OCI-LY3 (cell line): ENCODE measurements at regions not wholly inside any gene's neighbourhood (a gene's known extent, or its start where the extent isn't known, plus 50 kb on each side); places are given as distances from the start of the nearest gene placed in this dataset.

Experiments
- H2AFZ ChIP-seq: fragments of 200-600, 300-600 bp; shearing (Covaris generic); 2 replicates; pipeline ENCODE4 v1.6.0; 2014; ENCODE audit warnings: antibody characterized with exemption, low read depth, low read length
- H3K27ac ChIP-seq: fragments of 200-600, 300-600 bp; sonication (generic); 2 replicates; pipeline ENCODE4 v1.5.1; 2014; ENCODE audit warnings: mild to moderate bottlenecking, low read length, moderate library complexity, mixed read lengths
- H3K27me3 ChIP-seq: fragments of 200-600, 300-600 bp; sonication (generic); 2 replicates; pipeline ENCODE4 v1.6.1; 2014; ENCODE audit warnings: low read depth, low read length, mixed read lengths
- H3K36me3 ChIP-seq: fragments of 200-600, 300-600 bp; sonication (generic); replicated peaks from 2 replicates; pipeline ENCODE3; 2014; ENCODE audit warnings: low read depth, low read length, mixed read lengths
- H3K4me1 ChIP-seq: fragments of 300-600, 200-600 bp; sonication (generic); 2 replicates; pipeline ENCODE4 v1.6.1; 2014; ENCODE audit warnings: low read length, mixed read lengths
- H3K4me2 ChIP-seq: fragments of 200-600, 300-600 bp; sonication (generic); 2 replicates; pipeline ENCODE4 v1.6.1; 2014; ENCODE audit warnings: low read length, mixed read lengths
- H3K4me3 ChIP-seq: fragments of 300-600, 200-600 bp; sonication (generic); 2 replicates; pipeline ENCODE4 v1.5.1; 2014; ENCODE audit warnings: antibody characterized with exemption, mild to moderate bottlenecking, low read length, moderate library complexity
- H3K79me2 ChIP-seq: fragments of 300-600, 200-600 bp; shearing (Covaris generic); 2 replicates; pipeline ENCODE4 v1.6.1; 2014; ENCODE audit warnings: mild to moderate bottlenecking, low read length, mixed read lengths
- H3K9ac ChIP-seq: fragments of 300-600, 200-600 bp; shearing (Covaris generic); 2 replicates; pipeline ENCODE4 v1.6.0; 2014; ENCODE audit warnings: mild to moderate bottlenecking, low read length, moderate library complexity
- H3K9me3 ChIP-seq: fragments of 200-600, 300-600 bp; shearing (Covaris generic); 2 replicates; pipeline ENCODE4 v1.6.1; 2014; ENCODE audit warnings: low read length, mixed read lengths; ENCODE audit not compliant: insufficient read depth
- H4K20me1 ChIP-seq: fragments of 200-600, 300-600 bp; sonication (generic); 2 replicates; pipeline ENCODE4 v1.6.1; 2016; ENCODE audit warnings: low read length, mixed read lengths; ENCODE audit not compliant: insufficient read depth
- EZH2phosphoT487 ChIP-seq: fragments of 200-600 bp; shearing (Covaris generic); IDR thresholded peaks from 2 replicates; pipeline ENCODE4 v1.6.1; 2018; ENCODE audit warnings: antibody characterized with exemption, mixed run types, low read depth
- TF ChIP-seq, protein P1 (sequence below): fragments of 200-600, 300-600 bp; sonication (generic); IDR thresholded peaks from 2 replicates; pipeline ENCODE4 v1.5.1; 2014; ENCODE audit warnings: antibody characterized with exemption, low read length, low read depth

DNA sequence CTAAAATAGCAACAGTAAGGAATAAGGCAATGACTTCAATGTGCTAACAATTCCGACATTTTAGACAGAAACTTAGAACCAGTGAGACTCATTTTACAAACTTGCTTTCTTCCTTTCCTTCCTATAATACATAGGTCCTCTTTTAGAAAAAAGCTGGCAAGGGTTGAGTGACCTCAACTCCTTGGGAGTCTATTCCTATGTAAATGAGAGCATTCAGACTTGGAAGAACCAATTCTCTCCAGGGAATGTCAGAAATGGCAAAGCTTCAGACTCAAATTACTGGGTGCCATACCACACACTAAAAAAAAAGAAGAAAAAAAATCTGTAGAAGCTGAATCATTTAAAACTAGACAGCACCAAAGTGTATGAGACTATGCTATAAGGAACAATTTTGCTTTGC is 1328.2 kb downstream of the OLFM4 start:
- no peak overlapping the region for H3K4me2 ChIP-seq
- no peaks in the 10 kb centered on the region for H3K9me3 ChIP-seq
- H3K36me3 ChIP-seq: no peaks in the 10 kb centered on the region
- H3K79me2 ChIP-seq: no peaks in the 10 kb centered on the region
- H3K27me3 ChIP-seq: no peaks in the 10 kb centered on the region
- TF ChIP-seq EZH2phosphoT487: no peak
- TF ChIP-seq, protein P1, sequence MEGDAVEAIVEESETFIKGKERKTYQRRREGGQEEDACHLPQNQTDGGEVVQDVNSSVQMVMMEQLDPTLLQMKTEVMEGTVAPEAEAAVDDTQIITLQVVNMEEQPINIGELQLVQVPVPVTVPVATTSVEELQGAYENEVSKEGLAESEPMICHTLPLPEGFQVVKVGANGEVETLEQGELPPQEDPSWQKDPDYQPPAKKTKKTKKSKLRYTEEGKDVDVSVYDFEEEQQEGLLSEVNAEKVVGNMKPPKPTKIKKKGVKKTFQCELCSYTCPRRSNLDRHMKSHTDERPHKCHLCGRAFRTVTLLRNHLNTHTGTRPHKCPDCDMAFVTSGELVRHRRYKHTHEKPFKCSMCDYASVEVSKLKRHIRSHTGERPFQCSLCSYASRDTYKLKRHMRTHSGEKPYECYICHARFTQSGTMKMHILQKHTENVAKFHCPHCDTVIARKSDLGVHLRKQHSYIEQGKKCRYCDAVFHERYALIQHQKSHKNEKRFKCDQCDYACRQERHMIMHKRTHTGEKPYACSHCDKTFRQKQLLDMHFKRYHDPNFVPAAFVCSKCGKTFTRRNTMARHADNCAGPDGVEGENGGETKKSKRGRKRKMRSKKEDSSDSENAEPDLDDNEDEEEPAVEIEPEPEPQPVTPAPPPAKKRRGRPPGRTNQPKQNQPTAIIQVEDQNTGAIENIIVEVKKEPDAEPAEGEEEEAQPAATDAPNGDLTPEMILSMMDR: no peak
- no peak overlapping the region for H3K27ac ChIP-seq
- H4K20me1 ChIP-seq: no peaks in the 10 kb centered on the region
- H3K4me3 ChIP-seq: no peak overlapping the region
- no peaks in the 10 kb centered on the region for H3K4me1 ChIP-seq
- H3K9ac ChIP-seq: no peak overlapping the region
- no peak overlapping the region for H2AFZ ChIP-seq

DNA sequence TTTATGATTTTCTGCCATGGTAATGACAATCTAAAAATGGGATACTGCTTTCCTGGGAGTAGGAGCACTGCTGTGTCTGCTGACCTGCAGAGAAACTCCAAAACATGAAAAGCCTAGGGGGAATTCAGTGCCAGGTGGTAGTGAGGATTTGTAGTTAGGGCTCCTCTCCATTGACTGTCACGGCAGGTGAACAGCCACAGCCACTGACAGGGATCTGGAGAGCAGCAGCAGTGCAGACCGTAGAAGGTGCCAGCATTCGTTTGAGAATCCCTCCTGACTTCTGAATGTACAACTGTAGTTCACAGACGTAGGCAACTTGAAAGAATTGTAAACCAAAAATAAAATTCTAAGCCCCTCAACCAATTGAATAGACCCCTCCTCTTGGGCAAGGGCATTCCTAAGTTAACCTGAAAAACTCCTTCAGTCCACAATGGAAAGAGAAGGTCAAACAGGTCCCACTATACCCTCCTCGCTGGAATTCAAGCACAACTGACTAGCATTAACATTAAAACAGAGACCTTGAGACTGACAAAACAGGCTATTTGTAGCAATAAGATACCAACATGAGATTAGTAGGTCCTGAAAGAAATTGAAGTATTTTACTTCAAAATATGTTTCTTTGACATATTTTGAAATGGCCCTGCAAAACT is 1328.8 kb downstream of the OLFM4 start:
- Histone ChIP-seq H2AFZ (no peak overlapping the region), H3K9me3 (no peaks in the 10 kb centered on the region), H3K4me2 (no peak overlapping the region), H3K27me3 (no peaks in the 10 kb centered on the region), H3K27ac (no peak overlapping the region), H4K20me1 (no peaks in the 10 kb centered on the region), H3K4me3 (no peak overlapping the region), H3K36me3 (no peaks in the 10 kb centered on the region), H3K79me2 (no peaks in the 10 kb centered on the region), H3K4me1 (no peaks in the 10 kb centered on the region), H3K9ac (no peak overlapping the region)
- no peak for TF ChIP-seq EZH2phosphoT487
- TF ChIP-seq, protein P1: no peak

DNA sequence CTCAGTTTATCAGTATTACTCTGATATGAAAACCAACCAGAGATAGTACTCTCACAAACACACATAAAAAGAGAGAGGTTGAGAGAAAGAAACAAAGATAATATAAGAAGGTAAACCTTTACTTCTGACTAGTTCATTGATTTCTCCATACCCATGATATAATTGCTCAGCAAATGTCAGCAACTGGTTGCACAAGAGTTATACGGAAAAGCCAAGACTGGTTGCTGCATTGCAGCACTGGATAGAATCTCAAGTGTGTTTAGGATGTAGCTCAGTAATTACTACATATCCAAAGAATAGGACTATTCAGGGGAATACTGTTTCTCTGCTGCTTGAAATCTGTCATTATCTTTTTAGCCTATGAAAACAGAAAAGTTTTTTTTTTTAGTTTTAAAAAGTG is 1332.8 kb downstream of the OLFM4 start:
- Histone ChIP-seq H3K79me2 (no peaks in the 10 kb centered on the region), H3K4me1 (no peaks in the 10 kb centered on the region), H3K9me3 (no peaks in the 10 kb centered on the region), H3K9ac (no peak overlapping the region), H4K20me1 (no peaks in the 10 kb centered on the region), H3K27ac (no peak overlapping the region), H3K4me3 (no peak overlapping the region), H3K27me3 (no peaks in the 10 kb centered on the region), H3K4me2 (no peak overlapping the region), H2AFZ (no peak overlapping the region), H3K36me3 (no peaks in the 10 kb centered on the region)
- TF ChIP-seq, protein P1: no peak

DNA sequence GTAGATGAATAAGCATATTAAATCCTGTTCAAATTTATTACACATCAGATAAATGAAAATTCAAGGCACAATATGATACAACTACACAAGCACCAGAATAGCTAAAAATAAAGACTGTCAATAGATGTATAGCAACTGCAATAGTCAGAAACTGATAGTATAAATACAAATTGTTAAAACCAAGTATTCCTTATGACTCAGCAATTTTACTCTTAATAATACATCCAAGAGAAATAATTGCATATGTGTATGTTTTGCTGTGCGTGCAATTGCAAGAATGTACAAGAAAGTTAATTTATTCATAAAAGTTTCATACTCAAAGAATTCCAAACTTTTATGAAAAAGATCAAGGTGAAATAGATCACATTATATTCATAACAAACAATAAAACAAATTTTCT is 1338.1 kb downstream of the OLFM4 start:
- TF ChIP-seq EZH2phosphoT487: no peak
- TF ChIP-seq, protein P1: no peak
- no peak overlapping the region for H3K4me3 ChIP-seq
- no peak overlapping the region for H3K27ac ChIP-seq
- no peaks in the 10 kb centered on the region for H3K27me3 ChIP-seq
- no peak overlapping the region for H3K4me2 ChIP-seq
- no peaks in the 10 kb centered on the region for H3K4me1 ChIP-seq
- no peaks in the 10 kb centered on the region for H3K9me3 ChIP-seq
- H3K9ac ChIP-seq: no peak overlapping the region
- H4K20me1 ChIP-seq: no peaks in the 10 kb centered on the region
- H3K36me3 ChIP-seq: no peaks in the 10 kb centered on the region
- no peak overlapping the region for H2AFZ ChIP-seq
- H3K79me2 ChIP-seq: no peaks in the 10 kb centered on the region
